Fibroblast of skin of right biceps (primary cell): ENCODE measurements at regions not wholly inside any gene's neighbourhood (a gene's known extent, or its start where the extent isn't known, plus 50 kb on each side); places are given as distances from the start of the nearest gene placed in this dataset.
A peak's percentile ranks its signal among the peaks of the same experiment; 100 is the strongest.

Source experiments
- DNase-seq: peaks from one replicate; pipeline ENCODE4 v3.0.0-alpha.2; 2013

DNA sequence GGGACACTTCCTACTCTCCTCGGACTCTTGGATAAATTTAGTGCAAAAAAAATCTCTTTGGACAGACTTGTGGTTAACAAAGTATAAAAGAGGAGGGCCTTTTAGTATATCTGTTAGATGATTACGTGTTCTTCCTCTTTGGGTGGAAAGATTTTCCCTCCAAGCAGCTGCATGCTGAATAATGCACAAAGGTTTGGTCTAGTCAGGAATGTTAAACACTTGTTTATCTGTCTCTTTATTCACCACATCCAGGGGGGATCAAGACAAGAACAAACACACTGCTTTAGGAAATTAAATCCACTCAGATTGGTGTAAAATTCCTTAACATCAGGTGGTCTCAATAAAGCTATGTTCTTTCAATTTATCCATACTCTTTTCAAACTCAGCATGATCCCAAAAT lies 260.9 kb upstream of the CHD6 start:
- no peak for DNase-seq

DNA sequence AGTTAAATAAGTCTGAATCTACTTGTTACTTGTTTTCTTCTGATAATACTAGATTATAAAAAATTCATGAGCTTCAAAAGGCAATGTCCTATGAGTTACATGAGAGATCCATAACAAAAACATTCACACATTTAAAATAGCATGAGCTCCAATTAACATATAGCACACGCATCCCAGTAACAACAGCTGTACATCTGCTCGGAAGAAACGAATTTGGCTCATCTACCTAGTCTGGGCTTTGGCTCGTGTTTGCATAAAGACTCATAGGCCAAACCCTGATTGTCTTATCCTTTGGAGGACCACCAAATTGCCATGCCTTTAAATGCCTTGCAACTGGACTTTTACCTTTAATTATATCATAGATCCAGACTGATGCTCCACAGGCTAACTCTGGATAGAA lies 259.7 kb upstream of the CHD6 start:
- DNase-seq, result no peak

DNA sequence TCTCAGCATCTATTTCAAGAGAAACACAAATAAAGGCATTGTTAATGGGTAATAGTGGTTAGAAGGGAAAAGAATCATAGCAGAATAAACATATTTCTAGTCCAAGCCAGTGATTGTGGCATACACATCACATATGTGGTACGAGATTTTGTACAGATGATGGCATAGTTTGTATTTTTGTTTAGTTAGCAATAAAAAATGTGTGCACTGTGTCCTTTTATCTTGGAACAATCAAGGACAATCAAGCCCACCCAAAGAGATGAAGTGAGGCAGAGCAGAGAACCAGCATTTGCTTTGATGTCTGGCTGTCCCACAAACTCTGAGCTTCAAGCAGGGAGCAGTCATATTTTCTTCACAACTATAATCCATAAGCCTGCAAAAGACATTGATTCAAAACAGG lies 256.5 kb upstream of the CHD6 start:
- no peak for DNase-seq

DNA sequence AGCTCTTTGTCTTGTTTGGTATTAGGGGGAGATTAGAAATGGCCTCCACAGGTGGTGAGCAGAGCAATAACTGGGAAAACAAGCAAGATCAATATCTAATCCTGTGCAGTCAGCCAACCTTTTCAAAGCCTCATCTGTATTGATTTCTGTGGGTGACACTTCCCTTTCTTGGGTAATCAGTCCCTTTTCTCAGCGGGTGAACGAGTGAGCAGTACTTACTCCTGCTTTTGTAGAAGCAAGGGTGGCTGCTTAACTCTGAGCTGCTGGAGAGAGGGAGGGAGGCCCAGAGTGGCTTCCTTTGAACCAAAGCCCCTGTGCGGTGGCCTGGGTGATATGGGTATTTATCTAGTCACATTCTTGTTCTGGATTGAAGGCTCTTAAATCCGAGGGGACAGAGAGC lies 254.8 kb upstream of the CHD6 start:
- DNase-seq, result no peak

DNA sequence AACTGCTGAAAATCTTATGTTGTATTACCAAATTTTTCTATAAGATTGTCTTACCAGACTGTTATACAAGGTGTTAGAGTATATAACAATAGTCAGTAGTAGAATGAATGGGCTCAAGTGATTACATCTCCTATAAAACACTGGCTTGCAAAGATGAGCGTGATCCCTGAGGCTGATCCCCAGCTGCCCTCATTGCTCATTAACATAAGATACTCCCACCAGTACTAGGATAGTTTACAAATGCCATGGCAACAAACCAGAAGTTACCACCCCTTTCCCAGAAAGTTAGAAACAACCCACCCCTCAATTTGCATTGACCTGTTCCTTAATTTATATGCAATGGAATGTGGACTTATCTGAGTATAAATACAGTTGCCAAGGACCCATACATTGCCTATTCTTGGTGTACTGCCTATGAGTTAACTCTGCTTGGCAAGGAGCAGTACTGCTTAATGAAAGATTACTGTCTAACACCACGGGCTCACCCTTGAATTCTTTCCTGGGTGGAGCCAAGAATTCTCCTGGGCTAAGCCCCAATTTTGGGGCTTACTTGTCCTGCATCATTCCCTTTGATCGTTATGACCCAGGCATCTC lies 252.8 kb upstream of the CHD6 start:
- no peak for DNase-seq

DNA sequence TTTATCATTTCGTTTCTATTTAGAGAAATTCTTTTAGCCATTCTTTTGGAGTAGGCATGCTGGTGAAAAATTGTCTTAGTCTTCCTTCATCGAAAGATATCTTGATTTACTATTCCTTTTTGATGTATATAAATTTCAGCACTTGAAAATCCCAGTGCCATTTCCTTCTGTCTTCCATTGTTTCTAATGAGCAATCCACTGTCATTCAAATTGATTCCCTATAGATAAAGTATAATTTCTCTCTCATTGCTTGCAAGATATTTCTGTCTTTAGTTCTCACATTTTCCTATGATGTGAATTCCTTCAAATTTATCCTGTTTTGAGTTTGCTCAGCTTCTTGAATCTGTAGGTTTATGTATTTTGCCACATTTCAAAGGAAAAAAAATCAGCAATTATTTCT lies 251.1 kb upstream of the CHD6 start:
- no peak for DNase-seq

DNA sequence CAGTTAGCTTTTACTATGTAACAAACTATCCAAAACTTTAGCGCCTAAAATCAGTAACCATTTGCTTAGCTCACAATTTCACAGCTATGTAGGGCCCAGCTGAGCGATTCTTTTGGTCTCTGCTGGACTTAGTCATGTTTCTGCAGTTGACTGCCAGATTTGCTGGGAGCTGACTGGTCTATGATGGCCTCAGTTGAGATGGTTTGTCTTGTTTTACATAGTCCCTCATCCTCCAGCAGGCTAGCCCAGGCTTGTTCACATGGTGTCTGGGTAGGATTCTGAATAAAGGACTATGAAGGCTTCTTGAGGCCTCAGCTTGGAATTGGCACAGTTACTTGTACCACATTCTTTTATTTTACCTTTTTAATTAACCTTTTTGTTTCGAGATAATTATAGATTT lies 247.8 kb upstream of the CHD6 start:
- DNase-seq, result no peak

DNA sequence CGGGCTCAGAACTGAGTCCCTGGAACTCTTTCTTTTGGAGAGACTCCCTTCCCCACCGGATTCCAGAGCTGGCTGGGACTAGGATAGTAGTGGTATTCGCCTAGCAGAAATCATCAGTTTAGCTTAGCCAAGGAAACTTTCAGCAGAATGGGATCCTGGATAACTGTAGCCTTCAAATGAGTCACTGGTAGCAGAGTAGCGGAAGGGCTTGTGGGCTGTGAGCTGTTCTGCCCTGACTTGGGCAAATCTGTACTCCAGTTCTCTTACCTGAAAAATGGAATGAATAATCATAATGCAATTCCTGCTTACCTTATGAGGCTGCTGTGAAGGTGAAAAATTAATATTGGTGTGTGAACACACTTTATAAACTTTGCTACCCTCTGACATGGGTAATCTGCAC lies 244.3 kb upstream of the CHD6 start:
- no peak for DNase-seq

DNA sequence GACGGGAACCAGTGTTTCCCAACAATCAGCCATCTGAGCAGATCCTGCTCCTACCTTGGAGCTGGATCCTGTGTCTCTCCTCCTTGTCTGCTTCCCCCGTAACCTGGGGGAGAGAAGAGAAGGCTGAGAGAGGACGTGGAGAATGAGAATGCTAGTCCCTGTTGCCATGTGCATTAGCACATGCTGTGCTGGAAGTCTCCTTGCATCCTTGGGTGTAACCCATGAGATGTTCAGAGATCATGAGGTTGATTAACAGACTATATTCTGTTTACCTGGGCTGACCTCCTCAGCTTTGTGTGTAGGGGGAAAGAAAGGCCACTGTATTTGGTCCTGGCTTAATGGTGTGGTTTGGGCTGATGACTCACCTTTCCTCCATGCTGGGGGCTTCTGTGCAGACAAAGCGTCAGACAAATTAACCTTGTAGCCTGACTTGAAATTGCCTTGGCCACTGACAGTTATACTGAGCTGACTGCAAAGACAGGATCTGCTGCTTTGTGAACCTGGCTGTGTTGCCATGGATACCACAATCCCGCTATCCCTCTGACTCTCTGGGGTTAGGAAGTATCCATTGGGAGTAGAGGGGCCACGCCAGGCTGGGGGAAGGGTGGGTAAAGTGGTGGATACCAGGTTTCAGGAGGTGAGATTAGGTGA lies 243.7 kb upstream of the CHD6 start:
- no peak for DNase-seq

DNA sequence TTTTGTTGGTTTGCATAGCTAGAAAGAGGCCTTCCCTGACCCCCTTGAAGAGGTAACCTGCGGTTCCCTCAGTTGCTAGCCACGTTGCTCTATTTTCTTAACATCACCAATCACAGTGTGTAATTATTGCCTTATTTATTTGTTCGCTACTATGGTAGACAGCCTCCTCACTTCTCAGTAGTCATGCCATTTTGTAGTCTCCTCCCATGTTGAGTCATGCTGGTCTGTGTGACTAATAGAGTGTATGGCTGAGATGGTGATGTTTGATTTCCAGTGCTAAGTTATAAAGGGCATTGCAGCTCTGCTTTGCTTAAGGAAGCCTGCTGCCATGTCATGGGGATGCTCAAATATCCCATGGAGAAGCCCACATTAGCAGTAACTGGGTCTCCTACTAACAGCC lies 236.6 kb upstream of the CHD6 start:
- no peak for DNase-seq

DNA sequence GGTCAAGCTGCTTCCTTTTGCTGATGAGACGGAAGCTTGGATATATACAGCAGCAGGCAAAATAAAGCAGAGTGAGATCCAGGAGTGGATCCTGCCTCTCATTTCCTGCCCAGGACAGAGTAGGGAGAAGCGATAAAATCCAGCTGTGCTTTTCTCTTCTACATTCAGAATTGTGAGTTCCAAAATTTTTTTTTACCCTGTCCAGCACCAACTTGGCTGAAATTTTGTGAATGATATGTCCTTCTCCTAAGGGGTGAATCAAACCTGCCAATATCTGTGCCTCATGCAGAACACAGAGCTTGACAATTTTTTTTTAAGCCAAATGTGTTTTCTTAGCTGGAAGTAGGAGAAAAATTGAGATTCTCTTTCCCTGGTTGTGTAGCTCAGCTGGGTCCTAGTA lies 235.6 kb upstream of the CHD6 start:
- no peak for DNase-seq

DNA sequence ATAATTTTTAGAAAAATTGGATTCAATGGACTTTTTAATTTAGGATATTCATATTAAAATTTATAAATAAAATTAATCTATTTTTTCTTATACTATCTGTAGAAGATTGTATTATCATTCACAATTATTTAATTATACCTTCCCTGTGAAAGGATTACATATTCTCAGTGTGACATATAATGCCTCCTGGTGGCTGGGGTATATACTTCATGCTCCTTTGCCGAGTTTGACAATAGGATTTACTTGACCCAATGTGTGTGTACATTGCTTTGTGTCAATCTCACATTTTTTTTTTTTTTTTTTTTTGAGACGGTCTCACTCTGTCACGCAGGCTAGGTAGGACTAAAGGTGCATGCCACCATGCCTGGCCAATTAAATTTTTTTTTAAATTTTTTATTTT lies 230.0 kb upstream of the CHD6 start:
- no peak for DNase-seq

DNA sequence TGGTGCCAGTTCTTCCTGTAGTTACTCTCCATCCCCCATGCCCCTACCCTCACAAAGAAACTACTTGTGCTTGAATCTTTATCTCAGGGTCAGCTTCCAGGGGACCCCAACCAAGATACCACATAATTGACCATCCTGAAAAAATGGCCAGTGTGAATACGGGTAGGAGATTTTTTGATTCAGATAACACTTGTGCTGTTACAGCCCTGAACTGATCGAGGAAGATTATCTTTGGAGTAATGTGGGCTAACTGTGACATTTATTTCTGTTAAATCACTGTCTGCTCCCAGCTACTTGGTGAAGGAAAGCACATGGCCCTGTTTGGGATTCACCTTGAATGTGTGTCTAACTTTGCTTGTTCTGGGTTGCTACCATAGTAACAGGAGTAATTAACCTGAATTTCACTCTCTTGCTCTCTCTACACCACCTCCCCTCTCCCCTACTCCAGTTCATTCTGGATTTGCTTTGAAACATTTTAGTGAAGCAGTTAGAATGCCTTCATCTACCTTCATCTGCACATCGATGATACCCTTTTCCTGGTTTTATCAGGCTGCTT lies 219.6 kb upstream of the CHD6 start:
- DNase-seq, result no peak

DNA sequence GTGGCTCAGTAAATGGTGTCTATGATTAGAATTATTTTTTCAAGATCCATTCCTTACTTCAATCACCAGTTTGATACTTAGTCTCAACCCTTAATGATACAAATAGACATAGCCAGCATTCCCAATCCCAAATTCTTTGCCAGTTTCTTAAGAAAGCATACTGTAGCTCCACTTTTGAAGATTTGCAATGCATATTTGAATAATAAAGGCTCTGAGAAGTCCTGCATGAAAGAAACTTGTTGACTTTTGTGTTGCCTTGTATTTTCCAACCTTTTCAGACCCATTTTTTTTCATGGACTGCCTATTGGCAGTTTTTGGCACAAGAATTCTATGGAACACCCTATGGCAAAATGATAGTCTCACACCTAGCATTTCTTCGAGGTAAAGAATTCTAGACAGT lies 215.6 kb upstream of the CHD6 start:
- no peak for DNase-seq

DNA sequence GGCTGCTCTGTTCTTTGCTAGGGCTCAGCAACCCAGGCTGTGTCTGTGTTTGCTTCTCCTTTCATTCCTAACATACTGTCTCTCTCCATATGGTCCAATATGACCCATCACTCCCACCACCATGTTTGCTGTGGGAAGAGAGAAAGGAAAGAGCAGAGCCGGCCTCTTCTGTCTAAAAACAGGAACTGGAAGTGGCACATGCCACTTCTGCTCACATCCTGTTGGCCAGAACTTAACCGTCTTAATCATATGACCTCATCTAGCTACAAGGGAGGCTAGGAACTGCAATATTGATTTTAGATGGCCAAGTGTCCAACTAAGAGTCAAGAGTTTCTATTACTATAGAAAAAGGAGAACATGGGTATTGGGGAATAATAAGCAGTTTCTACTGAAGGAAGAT lies 212.5 kb upstream of the CHD6 start:
- DNase-seq, result no peak

DNA sequence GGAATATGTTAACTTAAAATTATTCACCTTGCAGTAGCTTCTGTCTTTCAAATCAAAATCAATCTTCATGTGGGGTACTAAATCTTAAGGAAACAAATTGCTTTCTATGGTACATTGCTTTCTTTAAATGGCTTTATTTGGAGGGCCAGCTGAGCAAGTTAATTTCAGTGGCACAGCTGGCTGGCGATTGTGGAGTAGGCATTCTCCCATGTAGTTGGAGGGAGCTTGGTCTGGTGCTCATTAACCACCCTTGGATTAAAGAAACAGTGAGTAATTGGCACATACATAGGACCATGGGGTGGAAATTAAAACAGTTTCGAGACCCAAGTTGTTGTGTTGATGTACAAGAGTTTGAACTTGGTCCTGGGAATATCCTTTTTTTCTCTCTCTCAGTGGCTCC lies 201.3 kb upstream of the CHD6 start:
- DNase-seq, result no peak

DNA sequence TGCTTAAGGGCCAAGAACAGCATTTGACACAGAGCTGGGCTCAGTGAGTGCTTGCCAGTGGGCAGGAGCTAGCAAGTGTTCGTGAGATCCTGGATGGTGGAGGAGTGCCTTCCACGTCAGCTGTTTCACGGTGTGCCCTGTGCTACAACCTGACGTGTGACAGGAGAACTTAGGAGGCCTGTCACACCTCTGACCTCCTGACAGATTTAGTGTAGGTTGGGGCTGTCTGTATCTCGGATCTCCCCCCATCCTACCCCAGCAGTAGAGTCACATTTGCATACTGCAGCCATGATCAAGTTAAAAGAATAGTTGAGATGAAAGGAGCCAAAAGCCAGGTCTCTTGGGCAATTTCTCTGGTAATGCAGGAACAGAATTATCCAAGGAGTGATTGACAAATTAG lies 200.8 kb upstream of the CHD6 start:
- DNase-seq, result no peak

DNA sequence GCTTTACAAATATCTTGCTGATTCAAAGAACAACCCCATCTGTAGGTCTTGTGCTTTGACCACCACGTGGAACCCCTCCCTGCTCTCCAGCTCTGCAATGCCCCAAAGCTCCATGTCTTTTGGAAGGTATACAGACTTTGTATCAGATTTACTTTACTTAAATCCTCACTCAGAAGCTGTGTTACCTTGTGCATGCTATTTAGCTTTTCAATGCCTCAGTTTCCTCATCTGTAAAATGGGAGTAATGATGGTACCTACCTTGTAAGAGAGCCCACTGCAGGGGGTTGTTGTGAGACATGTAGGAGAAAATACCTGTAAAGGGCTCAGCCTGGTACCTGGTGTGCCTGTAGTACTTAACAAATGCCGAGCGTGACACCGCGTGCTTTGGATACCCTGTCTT lies 200.2 kb upstream of the CHD6 start:
- DNase-seq, result no peak

DNA sequence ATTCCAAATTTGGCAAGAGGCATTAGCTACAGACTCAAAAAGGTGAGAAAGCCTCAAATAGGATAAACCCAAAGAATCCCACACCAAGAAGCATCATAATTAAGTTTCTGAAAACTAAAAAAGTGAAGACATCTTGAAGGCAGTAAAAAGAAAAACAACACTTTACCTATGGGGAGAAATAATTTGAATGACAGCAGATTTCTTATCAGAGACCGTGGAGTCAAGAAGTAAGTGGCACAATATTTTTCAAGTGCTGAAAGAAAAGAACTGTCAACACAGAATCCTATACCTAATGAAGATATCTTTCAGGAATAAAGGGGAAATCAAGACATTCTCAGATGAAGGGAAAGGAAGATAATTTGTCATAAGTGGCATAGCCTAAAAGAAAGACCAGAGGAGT lies 193.3 kb upstream of the CHD6 start:
- DNase-seq, result no peak

DNA sequence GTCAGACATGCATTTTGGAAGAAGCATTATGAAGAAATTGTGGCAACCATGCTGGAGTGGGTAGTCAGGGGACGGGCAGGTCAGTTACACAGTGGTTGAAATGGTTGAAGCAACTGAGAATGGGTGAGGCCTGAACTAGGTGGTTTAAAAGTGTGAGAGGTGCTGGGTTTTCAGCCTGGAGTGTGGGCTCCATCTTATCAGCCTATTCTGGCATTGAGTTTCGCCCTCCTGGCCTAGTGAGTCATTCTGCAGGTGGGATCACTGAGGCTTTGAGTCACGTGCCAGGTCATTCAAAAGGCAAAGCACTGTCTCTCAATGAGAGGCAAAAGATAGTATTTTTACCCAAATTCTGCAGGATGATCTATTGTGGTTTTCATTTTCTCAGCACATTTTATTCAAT lies 181.9 kb upstream of the CHD6 start:
- DNase-seq, result no peak

DNA sequence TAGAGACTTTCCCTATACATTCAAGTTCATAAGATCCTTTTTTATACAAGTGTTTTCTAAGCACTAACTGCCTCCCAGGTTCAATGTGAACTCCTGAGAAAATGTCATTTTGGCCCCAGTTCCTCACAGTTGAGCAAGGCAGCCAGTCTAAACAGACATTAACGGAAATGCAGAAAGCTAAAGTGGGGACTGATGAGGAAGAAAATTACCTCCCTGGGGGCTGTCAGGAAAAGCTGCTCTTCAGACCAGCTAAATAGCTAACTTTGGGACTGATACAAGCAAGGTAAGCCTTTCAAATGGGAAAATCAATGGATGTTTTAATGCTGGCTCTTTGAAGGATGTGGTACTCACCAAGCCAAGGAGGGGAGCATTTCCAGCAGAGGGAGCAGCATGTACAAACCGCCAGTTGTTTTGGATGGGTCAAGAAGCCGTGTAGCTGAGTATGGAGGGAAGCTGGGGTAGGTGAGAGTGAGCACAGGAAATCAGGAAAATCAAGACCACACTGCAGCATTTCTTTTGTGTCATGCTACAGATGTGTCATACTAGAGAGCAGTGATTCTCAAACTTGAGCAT lies 180.8 kb upstream of the CHD6 start:
- DNase-seq, result no peak

DNA sequence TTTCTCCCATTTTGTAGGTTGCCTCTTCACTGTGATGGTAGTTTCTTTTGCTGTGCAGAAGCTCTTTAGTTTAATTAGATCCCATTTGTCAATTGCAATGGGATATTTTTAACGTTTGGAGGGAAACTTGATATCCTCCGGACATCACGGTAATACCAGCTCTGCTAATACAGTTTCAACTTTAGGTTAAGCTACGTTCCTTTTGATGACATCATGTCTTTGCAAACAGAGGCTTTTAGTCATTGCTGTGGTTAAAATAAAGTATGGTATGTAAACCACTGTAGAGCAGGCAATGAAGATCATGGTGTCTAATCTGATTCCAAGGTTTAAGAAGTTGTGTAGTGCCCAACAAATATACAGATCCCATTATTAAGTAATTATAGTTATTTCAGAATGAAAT lies 168.0 kb upstream of the CHD6 start:
- DNase-seq, result peak; percentile 55

DNA sequence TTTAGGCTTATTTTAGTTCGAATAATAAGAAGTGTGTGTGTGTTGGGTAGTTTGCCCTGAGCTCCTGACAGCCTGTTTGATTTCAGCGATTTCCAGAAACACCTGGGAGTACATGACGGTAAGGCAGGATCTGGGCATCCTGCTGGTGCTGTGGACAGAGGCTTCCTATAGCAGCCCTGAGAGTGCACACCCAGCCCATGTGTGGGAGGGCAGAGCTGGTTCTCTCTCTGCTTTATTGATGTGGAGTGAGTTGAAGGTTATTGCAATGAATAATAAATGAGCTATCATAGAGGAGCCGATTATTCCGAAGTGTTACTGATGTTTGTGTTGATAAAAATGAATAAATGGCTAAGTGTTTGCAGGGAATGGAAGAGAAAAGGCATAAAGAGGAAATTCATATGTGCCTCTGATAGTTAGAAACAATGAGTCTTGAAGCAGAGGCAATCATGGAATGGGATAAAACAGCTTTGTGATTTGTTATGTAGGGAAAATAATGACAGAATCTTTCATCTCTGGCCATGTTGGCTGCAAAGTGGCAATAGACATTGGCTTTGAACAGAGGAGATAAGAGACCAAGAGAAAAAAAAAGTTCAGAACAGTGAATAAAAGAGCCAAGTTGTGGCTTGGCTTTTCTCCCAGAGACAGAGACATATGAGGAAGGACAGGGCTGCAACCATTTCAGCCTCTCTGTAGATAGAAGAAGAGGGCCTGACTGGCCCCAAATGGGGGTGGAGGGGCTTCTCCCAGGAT lies 166.2 kb upstream of the CHD6 start:
- no peak for DNase-seq
